ENCODE measurements at regions not wholly inside any gene's neighbourhood (a gene's known extent, or its start where the extent isn't known, plus 50 kb on each side); places are given as distances from the start of the nearest gene placed in this dataset.

- H3K27me3 ChIP-seq, result no peaks in the 10 kb centered on the region
- no peak for TF ChIP-seq CTCF (IDR thresholded peaks at IDR 0.05; ENCODE audit: low read depth, low read length)
- no peak for DNase-seq (ENCODE audit: low read depth in 1 of 2, low spot score in 1 of 2)
- no peaks in the 10 kb centered on the region for H3K36me3 ChIP-seq
- no peak overlapping the region for H3K4me3 ChIP-seq
- H3K4me1 ChIP-seq (ENCODE audit: low read depth), result no peaks in the 10 kb centered on the region
- no peak overlapping the region for H3K27ac ChIP-seq
- H3K9me3 ChIP-seq (ENCODE audit: low read depth), result peaks cover 5% of the 10 kb centered on the region
These were observed 1082.4 kb downstream of the XPNPEP1 start for GRCh38 chr10:108840944-108841343.

- Histone ChIP-seq H3K36me3 (no peaks in the 10 kb centered on the region), H3K4me1 (ENCODE audit: low read depth) (no peaks in the 10 kb centered on the region), H3K27me3 (no peaks in the 10 kb centered on the region), H3K9me3 (ENCODE audit: low read depth) (peaks cover 7% of the 10 kb centered on the region), H3K4me3 (no peak overlapping the region), H3K27ac (no peak overlapping the region)
- DNase-seq (ENCODE audit: low read depth in 1 of 2, low spot score in 1 of 2), result no peak
- no peak for TF ChIP-seq CTCF (IDR thresholded peaks at IDR 0.05; ENCODE audit: low read depth, low read length)
These were observed 1086.9 kb downstream of the XPNPEP1 start for GRCh38 chr10:108836362-108836761.

- peaks cover 5% of the 10 kb centered on the region for H3K9me3 ChIP-seq (ENCODE audit: low read depth)
- H3K27me3 ChIP-seq, result no peaks in the 10 kb centered on the region
- no peak for DNase-seq (ENCODE audit: low read depth in 1 of 2, low spot score in 1 of 2)
- no peak for TF ChIP-seq CTCF (IDR thresholded peaks at IDR 0.05; ENCODE audit: low read depth, low read length)
- H3K4me3 ChIP-seq, result no peak overlapping the region
- H3K27ac ChIP-seq, result no peak overlapping the region
- no peaks in the 10 kb centered on the region for H3K36me3 ChIP-seq
- no peaks in the 10 kb centered on the region for H3K4me1 ChIP-seq (ENCODE audit: low read depth)
These were observed 1101.3 kb downstream of the XPNPEP1 start for GRCh38 chr10:108822026-108822425.

- Histone ChIP-seq H3K4me1 (ENCODE audit: low read depth) (no peaks in the 10 kb centered on the region), H3K27me3 (no peaks in the 10 kb centered on the region), H3K9me3 (ENCODE audit: low read depth) (peaks cover 5% of the 10 kb centered on the region), H3K36me3 (no peaks in the 10 kb centered on the region), H3K27ac (no peak overlapping the region), H3K4me3 (no peak overlapping the region)
- TF ChIP-seq CTCF (IDR thresholded peaks at IDR 0.05; ENCODE audit: low read depth, low read length), result no peak
- no peak for DNase-seq (ENCODE audit: low read depth in 1 of 2, low spot score in 1 of 2)
These were observed 1104.0 kb downstream of the XPNPEP1 start for GRCh38 chr10:108819302-108819701.

GRCh38 chr10:108817584-108817983 is 1105.7 kb downstream of the XPNPEP1 start:
- Histone ChIP-seq H3K4me3 (no peak overlapping the region), H3K4me1 (ENCODE audit: low read depth) (no peaks in the 10 kb centered on the region), H3K27me3 (no peaks in the 10 kb centered on the region), H3K36me3 (no peaks in the 10 kb centered on the region), H3K27ac (no peak overlapping the region), H3K9me3 (ENCODE audit: low read depth) (peaks cover 5% of the 10 kb centered on the region)
- no peak for DNase-seq (ENCODE audit: low read depth in 1 of 2, low spot score in 1 of 2)
- no peak for TF ChIP-seq CTCF (IDR thresholded peaks at IDR 0.05; ENCODE audit: low read depth, low read length)

- H3K4me3 ChIP-seq, result no peak overlapping the region
- H3K36me3 ChIP-seq, result no peaks in the 10 kb centered on the region
- no peaks in the 10 kb centered on the region for H3K4me1 ChIP-seq (ENCODE audit: low read depth)
- TF ChIP-seq CTCF (IDR thresholded peaks at IDR 0.05; ENCODE audit: low read depth, low read length), result no peak
- peaks cover 5% of the 10 kb centered on the region for H3K9me3 ChIP-seq (ENCODE audit: low read depth)
- no peaks in the 10 kb centered on the region for H3K27me3 ChIP-seq
- H3K27ac ChIP-seq, result no peak overlapping the region
- no peak for DNase-seq (ENCODE audit: low read depth in 1 of 2, low spot score in 1 of 2)
These were observed 1106.2 kb downstream of the XPNPEP1 start for GRCh38 chr10:108817135-108817534.
